ENCODE measurements at regions not wholly inside any gene's neighbourhood (a gene's known extent, or its start where the extent isn't known, plus 50 kb on each side); places are given as distances from the start of the nearest gene placed in this dataset.
"Not testable (repeated sequence)": the region's sequence is repeated elsewhere in the genome, so short reads cannot be mapped to it uniquely, and the experiment has no call there.

DNA sequence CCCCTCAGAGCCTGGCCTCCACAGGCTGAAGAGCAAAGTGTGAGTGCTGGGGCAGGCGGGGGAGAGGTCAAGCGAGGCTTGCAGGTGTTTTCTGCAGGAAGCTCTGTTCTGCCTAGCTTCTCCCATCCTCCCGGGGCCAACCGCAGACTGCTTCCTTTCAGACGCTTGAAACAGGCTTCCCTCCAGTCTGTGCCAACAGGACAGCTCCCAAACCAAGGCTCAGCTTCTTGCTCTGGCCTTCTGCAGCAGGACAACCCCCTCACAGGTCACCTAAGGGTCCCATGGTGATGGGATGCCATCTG, 120.8 kb downstream of the LRRC37A3 start:
- peaks cover 10% of the 10 kb centered on the region for H3K4me1 ChIP-seq (ENCODE audit: control insufficient read depth, extremely low read depth, insufficient read depth, low read length)
- POLR2A ChIA-PET; FAIRE-seq; H3K27ac ChIP-seq (ENCODE audit: insufficient read depth, low read depth, low read length); H3K9me1 ChIP-seq (replicated peaks; ENCODE audit: control insufficient read depth, extremely low read depth, insufficient read depth, low read length); intact Hi-C loops (cut with micrococcal nuclease); H3K36me3 ChIP-seq (ENCODE audit: control insufficient read depth in 2 of 2, extremely low read depth in 1 of 2, insufficient read depth in 2 of 2, low read length in 2 of 2); H3K4me2 ChIP-seq (ENCODE audit: insufficient read depth, low read length); H3K27me3 ChIP-seq (ENCODE audit: control insufficient read depth in 2 of 2, insufficient read depth in 2 of 2, low read length in 2 of 2); H4K20me1 ChIP-seq (replicated peaks; ENCODE audit: control insufficient read depth, extremely low read depth, insufficient read depth, low read length); H3K9me3 ChIP-seq (replicated peaks; ENCODE audit: control insufficient read depth, insufficient read depth, low read length); H3K4me3 ChIP-seq (replicated peaks in 1 of 3; ENCODE audit: insufficient read depth in 1 of 3, low read depth in 1 of 3, low read length in 3 of 3); DNase-seq (ENCODE audit: low read depth, low spot score); BruUV-seq (replicated peaks); H3K79me2 ChIP-seq (ENCODE audit: control insufficient read depth, insufficient read depth, low read length); H2AFZ ChIP-seq (ENCODE audit: low read depth, low read length); dilution Hi-C loops (cut with MboI; ENCODE audit: extremely low pct_ligation_motif_present, low sequenced_read_pairs); H3K9ac ChIP-seq (replicated peaks; ENCODE audit: extremely low read depth, insufficient read depth, low read length); CTCF ChIA-PET: not testable (repeated sequence)

DNA sequence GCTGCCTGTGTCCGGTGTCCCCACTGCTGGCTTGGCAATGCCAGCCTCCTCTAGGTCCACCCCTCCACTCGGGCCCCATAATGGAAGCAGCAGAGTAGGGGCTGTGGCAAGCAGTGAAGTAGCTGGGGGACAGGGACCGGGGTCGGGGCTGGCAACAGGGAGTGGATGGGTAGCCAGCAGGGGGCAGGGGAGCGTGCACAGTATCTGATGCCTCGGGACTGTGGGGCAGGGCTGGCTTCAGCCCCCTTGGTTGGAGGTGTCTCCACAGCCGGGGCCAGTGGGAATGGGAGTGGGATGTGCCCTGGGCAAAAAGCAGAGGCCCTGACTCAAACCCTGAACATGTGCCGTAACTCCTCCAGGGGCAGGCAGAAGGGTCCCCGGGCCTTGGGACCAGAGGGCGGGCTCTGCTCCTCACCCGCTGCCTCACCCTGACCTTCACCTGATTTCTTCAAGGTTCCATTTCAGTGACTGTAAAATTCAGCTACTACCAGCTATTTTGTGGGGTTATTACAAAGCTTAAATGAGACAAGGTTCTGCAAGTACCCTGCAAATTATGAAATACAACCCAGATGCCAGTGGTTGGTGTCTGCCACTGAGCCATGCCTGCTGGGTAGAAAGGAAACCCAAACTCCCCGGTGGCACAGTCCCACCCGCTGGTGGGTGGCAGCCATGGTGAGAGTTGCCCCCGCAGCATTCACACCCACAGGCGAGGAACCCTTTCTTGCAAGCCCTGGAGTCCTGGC, 121.4 kb downstream of the LRRC37A3 start:
- H3K9me3 ChIP-seq (replicated peaks; ENCODE audit: control insufficient read depth, insufficient read depth, low read length); BruUV-seq (replicated peaks); H2AFZ ChIP-seq (ENCODE audit: low read depth, low read length); H3K4me3 ChIP-seq (replicated peaks in 1 of 3; ENCODE audit: insufficient read depth in 1 of 3, low read depth in 1 of 3, low read length in 3 of 3); H3K9me1 ChIP-seq (replicated peaks; ENCODE audit: control insufficient read depth, extremely low read depth, insufficient read depth, low read length); intact Hi-C loops (cut with micrococcal nuclease); DNase-seq (ENCODE audit: low read depth, low spot score); FAIRE-seq; CTCF ChIA-PET; H3K27ac ChIP-seq (ENCODE audit: insufficient read depth, low read depth, low read length); H3K27me3 ChIP-seq (ENCODE audit: control insufficient read depth in 2 of 2, insufficient read depth in 2 of 2, low read length in 2 of 2); dilution Hi-C loops (cut with MboI; ENCODE audit: extremely low pct_ligation_motif_present, low sequenced_read_pairs); POLR2A ChIA-PET; H4K20me1 ChIP-seq (replicated peaks; ENCODE audit: control insufficient read depth, extremely low read depth, insufficient read depth, low read length); H3K79me2 ChIP-seq (ENCODE audit: control insufficient read depth, insufficient read depth, low read length); H3K36me3 ChIP-seq (ENCODE audit: control insufficient read depth in 2 of 2, extremely low read depth in 1 of 2, insufficient read depth in 2 of 2, low read length in 2 of 2); H3K9ac ChIP-seq (replicated peaks; ENCODE audit: extremely low read depth, insufficient read depth, low read length); H3K4me2 ChIP-seq (ENCODE audit: insufficient read depth, low read length): not testable (repeated sequence)
- peaks cover 15% of the 10 kb centered on the region for H3K4me1 ChIP-seq (ENCODE audit: control insufficient read depth, extremely low read depth, insufficient read depth, low read length)
- TF ChIP-seq, protein P1, sequence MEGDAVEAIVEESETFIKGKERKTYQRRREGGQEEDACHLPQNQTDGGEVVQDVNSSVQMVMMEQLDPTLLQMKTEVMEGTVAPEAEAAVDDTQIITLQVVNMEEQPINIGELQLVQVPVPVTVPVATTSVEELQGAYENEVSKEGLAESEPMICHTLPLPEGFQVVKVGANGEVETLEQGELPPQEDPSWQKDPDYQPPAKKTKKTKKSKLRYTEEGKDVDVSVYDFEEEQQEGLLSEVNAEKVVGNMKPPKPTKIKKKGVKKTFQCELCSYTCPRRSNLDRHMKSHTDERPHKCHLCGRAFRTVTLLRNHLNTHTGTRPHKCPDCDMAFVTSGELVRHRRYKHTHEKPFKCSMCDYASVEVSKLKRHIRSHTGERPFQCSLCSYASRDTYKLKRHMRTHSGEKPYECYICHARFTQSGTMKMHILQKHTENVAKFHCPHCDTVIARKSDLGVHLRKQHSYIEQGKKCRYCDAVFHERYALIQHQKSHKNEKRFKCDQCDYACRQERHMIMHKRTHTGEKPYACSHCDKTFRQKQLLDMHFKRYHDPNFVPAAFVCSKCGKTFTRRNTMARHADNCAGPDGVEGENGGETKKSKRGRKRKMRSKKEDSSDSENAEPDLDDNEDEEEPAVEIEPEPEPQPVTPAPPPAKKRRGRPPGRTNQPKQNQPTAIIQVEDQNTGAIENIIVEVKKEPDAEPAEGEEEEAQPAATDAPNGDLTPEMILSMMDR (IDR thresholded peaks at IDR 0.05; ENCODE audit: extremely low read depth in 1 of 2, insufficient read depth in 1 of 2, low read depth in 1 of 2, low read length in 2 of 2): peak in 1 of 2 donors; percentile 37

DNA sequence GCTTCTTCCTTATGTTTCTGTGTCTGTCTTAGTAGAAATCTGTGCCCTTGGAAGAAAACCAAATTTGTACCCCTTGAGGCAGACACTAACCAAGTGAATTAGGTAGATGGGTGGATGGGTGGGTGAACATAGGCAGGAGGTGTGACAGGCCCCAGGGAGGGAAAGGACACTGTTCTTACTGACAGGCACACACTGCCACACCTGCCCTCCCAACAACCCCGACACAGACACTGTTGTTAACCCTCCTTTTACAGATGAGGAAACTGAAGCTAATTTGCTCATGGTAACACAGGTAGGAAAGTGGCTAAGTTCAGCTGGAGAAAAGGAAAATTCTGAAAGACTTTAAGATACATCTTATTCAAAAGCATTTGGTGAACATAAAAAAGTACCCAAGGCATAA, 123.9 kb downstream of the LRRC37A3 start:
- H3K27me3 ChIP-seq (ENCODE audit: control insufficient read depth in 2 of 2, insufficient read depth in 2 of 2, low read length in 2 of 2); BruUV-seq (replicated peaks); H3K9ac ChIP-seq (replicated peaks; ENCODE audit: extremely low read depth, insufficient read depth, low read length); H3K4me3 ChIP-seq (replicated peaks in 1 of 3; ENCODE audit: insufficient read depth in 1 of 3, low read depth in 1 of 3, low read length in 3 of 3); H4K20me1 ChIP-seq (replicated peaks; ENCODE audit: control insufficient read depth, extremely low read depth, insufficient read depth, low read length); POLR2A ChIA-PET; H2AFZ ChIP-seq (ENCODE audit: low read depth, low read length); H3K36me3 ChIP-seq (ENCODE audit: control insufficient read depth in 2 of 2, extremely low read depth in 1 of 2, insufficient read depth in 2 of 2, low read length in 2 of 2); intact Hi-C loops (cut with micrococcal nuclease); H3K27ac ChIP-seq (ENCODE audit: insufficient read depth, low read depth, low read length); H3K9me1 ChIP-seq (replicated peaks; ENCODE audit: control insufficient read depth, extremely low read depth, insufficient read depth, low read length); DNase-seq (ENCODE audit: low read depth, low spot score); H3K79me2 ChIP-seq (ENCODE audit: control insufficient read depth, insufficient read depth, low read length); dilution Hi-C loops (cut with MboI; ENCODE audit: extremely low pct_ligation_motif_present, low sequenced_read_pairs); H3K4me2 ChIP-seq (ENCODE audit: insufficient read depth, low read length); H3K9me3 ChIP-seq (replicated peaks; ENCODE audit: control insufficient read depth, insufficient read depth, low read length); CTCF ChIA-PET: not testable (repeated sequence)
- FAIRE-seq: peak; percentile 74
- peaks cover 16% of the 10 kb centered on the region for H3K4me1 ChIP-seq (ENCODE audit: control insufficient read depth, extremely low read depth, insufficient read depth, low read length)

Measured in endothelial cell of umbilical vein (primary cell).